Skeletal muscle tissue (tissue), 3 donors: ENCODE measurements at regions not wholly inside any gene's neighbourhood (a gene's known extent, or its start where the extent isn't known, plus 50 kb on each side); places are given as distances from the start of the nearest gene placed in this dataset.

ENCODE experiments used
- H3K27ac ChIP-seq: one replicate; pipeline ENCODE4 v1.7.0; 2013; ENCODE audit warnings: mild to moderate bottlenecking, low read depth, low read length, inconsistent platforms
- H3K27me3 ChIP-seq, 3 donors: one replicate each; pipeline ENCODE4 v1.7.0; 2013; ENCODE audit warnings: low read length in 3 of 3; ENCODE audit not compliant: control insufficient read depth in 3 of 3, insufficient read depth in 3 of 3
- H3K36me3 ChIP-seq, 3 donors: one replicate each; pipeline ENCODE4 v1.7.0; 2013; ENCODE audit warnings: low read length in 3 of 3; ENCODE audit not compliant: control insufficient read depth in 3 of 3, insufficient read depth in 3 of 3
- H3K4me1 ChIP-seq, 3 donors: one replicate each; pipeline ENCODE4 v1.7.0; 2013; ENCODE audit warnings: low read length in 3 of 3, mild to moderate bottlenecking in 3 of 3; ENCODE audit not compliant: control insufficient read depth in 3 of 3, insufficient read depth in 3 of 3
- H3K4me3 ChIP-seq, 3 donors: one replicate each; pipeline ENCODE4 v1.7.0; 2013; ENCODE audit warnings: low read length in 3 of 3
- H3K9ac ChIP-seq, 3 donors: one replicate each; pipeline ENCODE4 v1.7.0; 2013; ENCODE audit warnings: low read length in 3 of 3, mild to moderate bottlenecking in 3 of 3, moderate library complexity in 2 of 3, low read depth in 1 of 3
- H3K9me3 ChIP-seq, 3 donors: one replicate each; pipeline ENCODE4 v1.7.0; 2013; ENCODE audit warnings: low read length in 3 of 3; ENCODE audit not compliant: control insufficient read depth in 3 of 3
- donor health status: Osteomylitis.

DNA sequence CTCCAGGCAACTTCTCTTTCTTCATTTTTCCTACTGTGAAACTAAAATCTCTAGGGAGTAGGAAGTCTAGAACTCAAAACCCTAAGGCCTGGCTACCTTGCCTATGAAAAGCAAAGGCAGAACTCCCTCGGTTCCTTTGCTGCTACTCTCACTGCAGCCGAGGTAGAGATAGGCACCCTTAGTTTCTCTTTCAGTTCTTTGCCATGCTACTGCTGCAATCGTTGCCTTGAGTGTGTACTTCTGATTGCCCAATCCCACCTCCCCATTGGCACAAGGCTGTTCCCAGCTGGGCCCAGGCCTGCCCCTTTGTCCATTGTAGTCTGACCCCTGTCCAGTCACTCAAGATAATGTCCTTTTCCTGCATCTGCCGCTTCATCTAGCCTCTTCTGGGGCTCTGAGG, 92.3 kb upstream of the MRPS22 start:
- no peaks in the 10 kb centered on the region for H3K9me3 ChIP-seq
- no peaks in the 10 kb centered on the region for H3K4me1 ChIP-seq
- peaks cover 0 to 3% (median 0%) of the 10 kb centered on the region in 3 donors for H3K27me3 ChIP-seq
- no peak overlapping the region for H3K27ac ChIP-seq
- no peak overlapping the region for H3K9ac ChIP-seq
- H3K4me3 ChIP-seq, result no peak overlapping the region
- no peaks in the 10 kb centered on the region for H3K36me3 ChIP-seq

DNA sequence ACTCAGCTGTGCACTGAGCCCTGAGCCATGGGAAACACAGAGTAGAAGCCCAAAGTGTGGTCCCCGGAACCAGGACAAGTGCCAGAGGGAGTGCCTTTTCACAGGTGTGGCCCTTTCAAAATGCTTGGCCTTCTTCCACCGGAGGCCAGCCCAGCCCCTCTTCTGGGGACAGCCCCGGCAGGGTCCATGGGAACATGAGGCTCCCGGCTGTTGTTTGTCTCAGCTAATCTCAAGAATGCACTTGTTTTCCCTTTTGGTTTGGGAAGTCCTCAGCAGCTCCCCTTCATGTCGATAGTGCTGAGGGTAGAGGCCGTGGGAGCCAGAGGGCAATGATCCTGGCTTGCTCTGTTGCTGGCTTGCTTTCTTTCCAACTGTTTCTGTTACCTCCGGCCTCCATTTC, 91.1 kb upstream of the MRPS22 start:
- H3K27me3 ChIP-seq, result peaks cover 0 to 3% (median 0%) of the 10 kb centered on the region in 3 donors

DNA sequence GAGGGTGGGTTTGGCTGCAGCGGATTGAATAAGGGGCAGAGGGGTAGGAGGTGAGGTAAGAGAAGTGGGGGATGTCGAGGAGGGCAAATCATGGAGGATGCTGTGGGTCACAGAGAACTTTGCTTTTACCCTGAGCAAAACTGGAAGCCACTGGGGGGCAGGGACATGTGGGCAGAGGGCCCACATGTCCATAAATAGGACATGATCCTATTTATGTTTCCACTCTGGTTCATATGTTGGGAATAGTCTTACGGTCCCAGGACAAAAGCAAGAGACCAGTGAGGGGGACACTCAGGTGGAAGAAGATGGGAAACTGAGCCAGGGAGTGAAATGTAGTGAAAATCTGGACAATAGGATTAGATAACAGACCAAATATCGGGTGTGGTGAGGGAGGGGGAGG, 85.5 kb upstream of the MRPS22 start:
- Histone ChIP-seq H3K9me3 (no peaks in the 10 kb centered on the region), H3K4me3 (no peak overlapping the region), H3K4me1 (peaks cover 0 to 3% (median 2%) of the 10 kb centered on the region in 3 donors), H3K9ac (no peak overlapping the region), H3K27me3 (no peaks in the 10 kb centered on the region), H3K36me3 (no peaks in the 10 kb centered on the region), H3K27ac (no peak overlapping the region)

More for the DNA sequence above, 91.1 kb upstream of the MRPS22 start:
- H3K9me3 ChIP-seq, result no peaks in the 10 kb centered on the region
- H3K36me3 ChIP-seq, result no peaks in the 10 kb centered on the region
- no peak overlapping the region for H3K9ac ChIP-seq
- no peak overlapping the region for H3K27ac ChIP-seq
- no peak overlapping the region for H3K4me3 ChIP-seq
- H3K4me1 ChIP-seq, result no peaks in the 10 kb centered on the region

DNA sequence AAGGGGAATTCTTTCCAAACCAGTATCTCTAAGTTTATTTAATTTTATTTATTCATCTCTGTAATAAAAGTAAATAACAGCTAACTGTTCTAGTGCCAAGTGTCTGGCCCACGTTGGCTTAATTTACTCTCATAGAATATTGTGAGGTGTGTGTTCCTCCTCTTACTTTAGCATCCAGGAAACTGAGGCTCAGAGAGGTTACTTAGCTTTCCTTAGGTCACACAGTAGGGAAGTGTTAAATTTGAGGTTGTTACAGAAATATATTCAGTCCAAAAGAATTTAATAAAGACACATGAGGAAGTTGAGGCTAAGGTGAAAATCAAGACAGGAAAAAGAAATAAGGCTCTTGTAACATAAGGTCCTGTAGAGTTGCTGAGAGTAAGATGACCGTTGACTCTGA, 84.4 kb upstream of the MRPS22 start:
- Histone ChIP-seq H3K4me1 (peaks cover 0 to 3% (median 2%) of the 10 kb centered on the region in 3 donors), H3K9me3 (no peaks in the 10 kb centered on the region)

DNA sequence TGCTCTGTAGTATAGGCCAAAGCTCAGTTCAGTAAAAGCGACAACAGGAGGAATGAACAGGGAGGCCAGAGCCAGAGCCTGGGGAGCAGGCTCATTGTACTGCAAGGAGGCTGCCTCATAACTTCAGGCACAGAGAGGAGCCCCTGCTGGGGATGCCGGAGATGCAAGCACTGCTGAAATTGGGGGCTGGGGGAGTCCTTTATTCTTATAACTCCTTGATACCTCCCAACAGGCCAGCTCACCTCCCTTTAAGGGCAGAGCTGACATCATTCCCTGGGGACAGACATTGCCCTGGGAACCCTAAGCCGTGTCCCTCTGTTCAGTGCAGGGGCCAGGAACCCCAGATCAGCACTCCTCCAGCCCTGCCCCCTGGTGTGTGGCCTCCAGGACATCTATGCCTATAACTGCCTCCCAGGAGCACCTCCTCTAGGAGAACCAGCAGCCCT, 83.8 kb upstream of the MRPS22 start:
- Histone ChIP-seq H3K27me3 (no peaks in the 10 kb centered on the region), H3K4me3 (no peak overlapping the region), H3K36me3 (no peaks in the 10 kb centered on the region), H3K27ac (no peak overlapping the region), H3K9ac (no peak overlapping the region), H3K9me3 (no peaks in the 10 kb centered on the region), H3K4me1 (peaks cover 0 to 3% (median 2%) of the 10 kb centered on the region in 3 donors)

More for the DNA sequence above, 84.4 kb upstream of the MRPS22 start:
- no peaks in the 10 kb centered on the region for H3K27me3 ChIP-seq
- H3K4me3 ChIP-seq, result no peak overlapping the region
- H3K36me3 ChIP-seq, result no peaks in the 10 kb centered on the region
- H3K9ac ChIP-seq, result no peak overlapping the region
- H3K27ac ChIP-seq, result no peak overlapping the region

DNA sequence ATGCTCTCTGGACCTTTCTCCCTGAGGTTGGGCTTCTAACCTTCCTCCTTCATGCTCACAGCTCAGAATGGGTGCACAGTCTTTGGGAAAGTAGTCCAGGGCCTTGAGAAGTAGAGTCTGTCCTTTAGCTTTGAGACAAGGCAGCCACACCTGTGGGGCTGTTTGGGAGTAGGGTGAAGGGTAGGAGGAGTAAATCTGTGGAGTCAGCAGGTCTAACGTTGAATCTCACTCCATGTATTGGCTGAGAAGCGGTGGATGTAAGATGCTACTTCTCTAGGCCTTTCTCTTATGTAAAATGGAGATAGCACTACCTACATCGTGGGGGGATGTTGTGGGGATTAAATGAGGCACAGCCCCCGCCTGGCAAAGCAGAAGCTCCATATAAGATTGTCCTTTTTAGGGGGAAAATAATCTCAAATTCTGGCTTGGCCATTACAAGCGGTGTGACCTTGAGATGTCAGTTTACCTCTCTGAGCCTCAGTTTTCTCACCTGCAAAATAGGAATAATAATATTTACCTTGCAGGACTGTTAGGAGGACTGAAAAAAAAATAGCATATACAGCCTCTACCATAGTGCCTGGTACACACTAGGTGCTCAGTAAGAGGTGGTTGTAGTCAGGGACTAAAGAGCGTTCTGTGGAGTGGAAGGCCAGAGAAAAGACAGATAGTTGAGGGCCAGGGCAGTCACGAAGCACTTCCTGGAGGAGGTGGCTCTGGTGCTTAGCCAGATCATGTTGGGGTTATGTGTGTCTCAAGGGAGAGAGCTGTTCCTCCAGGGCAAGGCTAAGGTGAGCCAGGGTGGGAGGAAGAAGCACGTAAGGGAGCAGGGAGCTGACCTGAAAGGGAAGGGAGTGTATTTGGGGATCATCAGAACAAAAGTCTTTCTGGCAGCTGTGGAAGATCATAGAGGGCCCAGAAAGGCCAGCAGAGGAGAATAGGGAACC, 82.8 kb upstream of the MRPS22 start:
- Histone ChIP-seq H3K9ac (no peak overlapping the region), H3K4me3 (no peak overlapping the region), H3K4me1 (peaks cover 0 to 3% (median 2%) of the 10 kb centered on the region in 3 donors), H3K27ac (no peak overlapping the region), H3K9me3 (no peaks in the 10 kb centered on the region), H3K36me3 (no peaks in the 10 kb centered on the region), H3K27me3 (no peaks in the 10 kb centered on the region)

DNA sequence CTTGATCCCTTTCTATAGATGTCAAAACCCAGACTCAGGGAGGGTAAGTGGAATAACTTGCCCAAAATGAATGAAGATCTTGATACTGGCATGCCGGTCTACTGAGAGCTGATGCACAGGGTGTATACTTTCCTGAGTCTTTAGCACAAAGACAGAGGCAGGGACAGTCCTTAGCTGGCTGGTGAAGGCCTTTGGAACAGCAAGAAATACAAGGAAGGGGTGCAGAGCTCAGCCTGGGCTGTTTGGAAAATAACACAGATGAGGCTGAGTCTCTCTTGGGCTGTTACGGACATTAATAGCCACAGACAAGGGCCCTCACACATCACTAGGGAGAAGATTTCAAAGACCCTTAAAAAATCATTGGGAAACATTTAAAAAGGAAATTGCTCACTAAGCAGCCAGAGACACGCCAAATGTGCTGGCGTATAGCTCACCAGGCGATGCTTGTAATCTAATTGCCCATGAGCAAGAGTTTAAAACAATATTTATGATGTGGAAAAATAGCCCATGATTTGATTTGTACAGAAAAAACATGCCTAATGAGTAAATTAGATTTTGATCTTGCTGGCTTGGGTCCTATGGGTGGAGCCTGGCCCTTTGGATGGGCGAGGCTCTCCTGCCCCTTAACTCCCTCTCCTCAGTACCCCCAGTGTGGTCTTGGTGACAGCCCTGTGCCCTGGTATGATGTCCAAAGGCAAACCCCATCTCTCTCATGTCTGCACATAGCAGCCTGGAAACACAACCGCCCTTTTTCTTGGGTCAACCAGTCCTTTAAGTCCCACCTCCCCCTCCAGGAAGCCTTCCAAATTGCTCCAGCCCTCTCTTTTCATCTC, 81.8 kb upstream of the MRPS22 start:
- Histone ChIP-seq H3K27ac (no peak overlapping the region), H3K4me3 (no peak overlapping the region), H3K27me3 (no peaks in the 10 kb centered on the region), H3K4me1 (peaks cover 0 to 3% (median 2%) of the 10 kb centered on the region in 3 donors), H3K36me3 (no peaks in the 10 kb centered on the region), H3K9me3 (no peaks in the 10 kb centered on the region), H3K9ac (no peak overlapping the region)

DNA sequence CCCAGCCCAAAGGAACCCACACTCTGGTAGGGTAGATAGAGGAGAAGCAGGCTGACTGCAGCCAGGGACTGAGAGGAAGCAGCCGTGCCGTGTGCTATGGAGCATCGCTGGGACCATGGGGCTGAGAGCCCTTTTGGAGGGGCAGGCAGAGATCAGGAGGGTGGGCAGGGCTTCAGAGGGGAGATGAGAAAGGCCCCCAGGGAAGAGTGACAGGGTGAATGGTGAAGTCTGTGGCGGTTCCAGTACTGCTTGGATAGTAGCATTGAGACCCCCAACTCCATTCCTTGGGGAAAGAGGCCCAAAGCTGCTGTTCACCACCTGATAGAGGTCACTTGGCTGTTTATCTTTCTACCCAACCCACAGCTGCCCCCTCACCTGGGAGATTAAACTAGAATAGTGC, 80.0 kb upstream of the MRPS22 start:
- H3K27ac ChIP-seq, result no peak overlapping the region
- H3K9me3 ChIP-seq, result no peaks in the 10 kb centered on the region
- no peaks in the 10 kb centered on the region for H3K36me3 ChIP-seq
- no peak overlapping the region for H3K9ac ChIP-seq
- H3K4me3 ChIP-seq, result no peak overlapping the region
- H3K4me1 ChIP-seq, result peaks cover 2 to 10% (median 9%) of the 10 kb centered on the region in 3 donors
- no peaks in the 10 kb centered on the region for H3K27me3 ChIP-seq

DNA sequence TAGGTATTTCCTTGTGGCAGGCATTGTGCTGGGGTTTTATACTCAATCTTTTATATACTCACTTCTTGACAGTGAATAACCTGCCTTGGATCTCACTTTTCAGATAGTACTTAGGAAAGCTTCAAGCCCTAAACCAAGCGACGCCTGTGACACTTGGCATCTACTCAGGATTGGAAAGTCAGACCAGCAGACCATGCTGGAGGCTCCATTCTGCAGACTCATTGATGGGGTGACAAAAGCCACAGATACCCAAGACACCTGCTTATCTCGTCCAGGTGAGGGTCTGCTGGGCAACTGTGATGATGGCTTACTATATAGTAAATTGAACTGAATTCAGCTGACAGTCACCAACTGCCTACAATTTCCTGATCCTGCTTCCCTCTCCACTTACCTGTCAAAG, 79.4 kb upstream of the MRPS22 start:
- no peak overlapping the region for H3K9ac ChIP-seq
- no peak overlapping the region for H3K27ac ChIP-seq
- H3K27me3 ChIP-seq, result no peaks in the 10 kb centered on the region
- no peaks in the 10 kb centered on the region for H3K9me3 ChIP-seq
- H3K4me1 ChIP-seq, result peaks cover 0 to 10% (median 9%) of the 10 kb centered on the region in 3 donors
- H3K36me3 ChIP-seq, result no peaks in the 10 kb centered on the region
- no peak overlapping the region for H3K4me3 ChIP-seq
